Calu3 (cell line): ENCODE measurements at regions not wholly inside any gene's neighbourhood (a gene's known extent, or its start where the extent isn't known, plus 50 kb on each side); places are given as distances from the start of the nearest gene placed in this dataset.

Experiments
- BruUV-seq: library from RNA; stranded (reverse); fragments of 400-500 nt; replicated peaks from 2 replicates; lab custom pipeline; 2021; lab: Mats Ljungman, UMichigan
- CTCF ChIA-PET: fragments of 300-600 bp; sonication (Branson Sonifier 250); formaldehyde crosslinking; loops from one replicate; lab custom pipeline; 2022; ENCODE audit warnings: antibody characterized with exemption; lab: Charles Lee
- DNase-seq: peaks from one replicate; pipeline ENCODE4 v3.0.0; 2022
- H3K27ac Mint-ChIP-seq: one replicate; pipeline ENCODE4 v1.8.0; 2022; ENCODE audit warnings: mixed read lengths; ENCODE audit not compliant: unreplicated experiment
- H3K27me3 Mint-ChIP-seq: one replicate; pipeline ENCODE4 v1.8.0; 2022; ENCODE audit warnings: mixed read lengths; ENCODE audit not compliant: unreplicated experiment
- H3K36me3 Mint-ChIP-seq: one replicate; pipeline ENCODE4 v1.8.0; 2022; ENCODE audit warnings: mild to moderate bottlenecking, moderate library complexity, mixed read lengths; ENCODE audit not compliant: insufficient read depth, unreplicated experiment
- H3K4me1 Mint-ChIP-seq: one replicate; pipeline ENCODE4 v1.8.0; 2022; ENCODE audit warnings: mild to moderate bottlenecking, low read depth, mixed read lengths; ENCODE audit not compliant: unreplicated experiment
- H3K4me3 Mint-ChIP-seq: one replicate; pipeline ENCODE4 v1.8.0; 2022; ENCODE audit warnings: mild to moderate bottlenecking, low read depth, moderate library complexity, mixed read lengths; ENCODE audit not compliant: unreplicated experiment
- H3K9me3 Mint-ChIP-seq: one replicate; pipeline ENCODE4 v1.8.0; 2022; ENCODE audit warnings: low read depth, mixed read lengths; ENCODE audit not compliant: unreplicated experiment
- intact Hi-C: fragments of 100-400 bp; cut with micrococcal nuclease; formaldehyde crosslinking; loops from one replicate; pipeline ENCODE4 v1.10.0; 2022; ENCODE audit not compliant: unreplicated experiment
- TF ChIP-seq, protein P1 (sequence below): fragments of 200-600 bp; IDR thresholded peaks from one replicate; pipeline ENCODE4 v1.8.0; 2022; ENCODE audit warnings: antibody characterized with exemption; ENCODE audit not compliant: unreplicated experiment

GRCh38 chr12:107560165-107560898, 125.3 kb upstream of the PWP1 start:
- intact Hi-C loops: no loop called here
- DNase-seq: no peak
- Mint-ChIP-seq H3K27ac (no peak overlapping the region), H3K4me3 (no peak overlapping the region), H3K36me3 (no peaks in the 10 kb centered on the region), H3K4me1 (no peaks in the 10 kb centered on the region), H3K27me3 (peaks cover 62% of the 10 kb centered on the region), H3K9me3 (no peaks in the 10 kb centered on the region)
- TF ChIP-seq, protein P1, sequence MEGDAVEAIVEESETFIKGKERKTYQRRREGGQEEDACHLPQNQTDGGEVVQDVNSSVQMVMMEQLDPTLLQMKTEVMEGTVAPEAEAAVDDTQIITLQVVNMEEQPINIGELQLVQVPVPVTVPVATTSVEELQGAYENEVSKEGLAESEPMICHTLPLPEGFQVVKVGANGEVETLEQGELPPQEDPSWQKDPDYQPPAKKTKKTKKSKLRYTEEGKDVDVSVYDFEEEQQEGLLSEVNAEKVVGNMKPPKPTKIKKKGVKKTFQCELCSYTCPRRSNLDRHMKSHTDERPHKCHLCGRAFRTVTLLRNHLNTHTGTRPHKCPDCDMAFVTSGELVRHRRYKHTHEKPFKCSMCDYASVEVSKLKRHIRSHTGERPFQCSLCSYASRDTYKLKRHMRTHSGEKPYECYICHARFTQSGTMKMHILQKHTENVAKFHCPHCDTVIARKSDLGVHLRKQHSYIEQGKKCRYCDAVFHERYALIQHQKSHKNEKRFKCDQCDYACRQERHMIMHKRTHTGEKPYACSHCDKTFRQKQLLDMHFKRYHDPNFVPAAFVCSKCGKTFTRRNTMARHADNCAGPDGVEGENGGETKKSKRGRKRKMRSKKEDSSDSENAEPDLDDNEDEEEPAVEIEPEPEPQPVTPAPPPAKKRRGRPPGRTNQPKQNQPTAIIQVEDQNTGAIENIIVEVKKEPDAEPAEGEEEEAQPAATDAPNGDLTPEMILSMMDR: no peak
- CTCF ChIA-PET: no interaction called here
- no TSS peak for BruUV-seq

DNA sequence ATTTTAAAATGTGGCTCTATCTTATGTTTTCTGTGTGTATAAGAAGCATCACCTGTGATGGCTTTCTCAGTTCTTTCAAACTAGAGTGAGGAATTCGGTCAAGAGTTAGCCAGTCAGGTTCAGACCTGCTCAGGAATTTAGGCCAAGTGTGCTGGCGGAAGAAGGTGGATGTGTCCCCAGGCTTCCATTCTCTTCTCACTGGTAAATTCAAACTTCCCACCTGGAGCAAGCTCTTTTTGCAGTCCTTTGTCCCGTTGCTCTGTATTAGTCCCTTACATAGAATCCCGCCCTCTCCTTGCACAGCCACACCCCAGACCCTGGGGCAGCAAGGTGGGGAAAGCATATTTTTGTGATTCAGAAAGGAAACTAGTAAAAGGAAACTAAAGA, 124.7 kb upstream of the PWP1 start:
- CTCF ChIA-PET: no interaction called here
- H3K36me3 Mint-ChIP-seq: no peaks in the 10 kb centered on the region
- H3K4me3 Mint-ChIP-seq: no peak overlapping the region
- TF ChIP-seq, protein P1: no peak
- H3K27ac Mint-ChIP-seq: no peak overlapping the region
- no TSS peak for BruUV-seq
- no peaks in the 10 kb centered on the region for H3K4me1 Mint-ChIP-seq
- no peak for DNase-seq
- intact Hi-C loops: no loop called here
- no peaks in the 10 kb centered on the region for H3K9me3 Mint-ChIP-seq
- peaks cover 68% of the 10 kb centered on the region for H3K27me3 Mint-ChIP-seq

GRCh38 chr12:107564946-107565345, 120.7 kb upstream of the PWP1 start:
- H3K27me3 Mint-ChIP-seq: peaks cover 68% of the 10 kb centered on the region
- H3K9me3 Mint-ChIP-seq: no peaks in the 10 kb centered on the region
- intact Hi-C loops: no loop called here
- TF ChIP-seq, protein P1: no peak
- H3K4me1 Mint-ChIP-seq: no peaks in the 10 kb centered on the region
- H3K36me3 Mint-ChIP-seq: no peaks in the 10 kb centered on the region
- H3K27ac Mint-ChIP-seq: no peak overlapping the region
- H3K4me3 Mint-ChIP-seq: no peak overlapping the region
- DNase-seq: peak; percentile 5
- no TSS peak for BruUV-seq
- CTCF ChIA-PET: interaction anchor here (0.9 kb wide), 1 partner anchor 433 kb away, joined by 3 read pairs; no protein-coding TSS in a partner anchor

DNA sequence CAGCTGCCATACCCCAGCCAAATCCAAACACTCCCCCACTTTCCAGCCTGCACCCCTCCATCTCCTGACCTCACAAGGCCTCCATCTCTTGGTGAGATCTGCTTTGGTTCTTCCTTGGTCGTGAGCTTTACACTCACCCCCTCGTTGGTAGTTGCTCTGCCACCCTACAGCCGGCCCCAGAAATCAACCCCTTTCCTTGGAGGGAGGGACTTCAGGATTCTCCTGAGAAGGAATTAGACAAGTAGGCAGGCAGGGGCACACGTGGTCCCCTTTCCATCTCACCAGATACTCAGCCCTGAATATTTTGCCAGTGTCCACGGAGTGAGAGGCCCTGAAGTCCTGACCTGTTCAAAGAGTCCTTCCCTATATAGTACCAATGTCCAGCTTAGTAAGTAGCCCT, 120.0 kb upstream of the PWP1 start:
- BruUV-seq: no TSS peak
- H3K27me3 Mint-ChIP-seq: peaks cover 62% of the 10 kb centered on the region
- TF ChIP-seq, protein P1: no peak
- DNase-seq: no peak
- H3K27ac Mint-ChIP-seq: no peak overlapping the region
- no peaks in the 10 kb centered on the region for H3K4me1 Mint-ChIP-seq
- no peak overlapping the region for H3K4me3 Mint-ChIP-seq
- intact Hi-C loops: no loop called here
- H3K9me3 Mint-ChIP-seq: no peaks in the 10 kb centered on the region
- no peaks in the 10 kb centered on the region for H3K36me3 Mint-ChIP-seq
- CTCF ChIA-PET: no interaction called here
